CD4-positive, alpha-beta T cell treated with Interleukin-6 for 4 hours (primary cell): ENCODE measurements at regions not wholly inside any gene's neighbourhood (a gene's known extent, or its start where the extent isn't known, plus 50 kb on each side); places are given as distances from the start of the nearest gene placed in this dataset.

Experiments
- DNase-seq: peaks from one replicate; pipeline ENCODE4 v3.0.0-alpha.2; 2020; ENCODE audit warnings: mixed read lengths

GRCh38 chr16:49068224-49068623, 213.4 kb downstream of the CBLN1 start:
- DNase-seq: no peak

GRCh38 chr16:49067776-49068175, 213.9 kb downstream of the CBLN1 start:
- no peak for DNase-seq

DNA sequence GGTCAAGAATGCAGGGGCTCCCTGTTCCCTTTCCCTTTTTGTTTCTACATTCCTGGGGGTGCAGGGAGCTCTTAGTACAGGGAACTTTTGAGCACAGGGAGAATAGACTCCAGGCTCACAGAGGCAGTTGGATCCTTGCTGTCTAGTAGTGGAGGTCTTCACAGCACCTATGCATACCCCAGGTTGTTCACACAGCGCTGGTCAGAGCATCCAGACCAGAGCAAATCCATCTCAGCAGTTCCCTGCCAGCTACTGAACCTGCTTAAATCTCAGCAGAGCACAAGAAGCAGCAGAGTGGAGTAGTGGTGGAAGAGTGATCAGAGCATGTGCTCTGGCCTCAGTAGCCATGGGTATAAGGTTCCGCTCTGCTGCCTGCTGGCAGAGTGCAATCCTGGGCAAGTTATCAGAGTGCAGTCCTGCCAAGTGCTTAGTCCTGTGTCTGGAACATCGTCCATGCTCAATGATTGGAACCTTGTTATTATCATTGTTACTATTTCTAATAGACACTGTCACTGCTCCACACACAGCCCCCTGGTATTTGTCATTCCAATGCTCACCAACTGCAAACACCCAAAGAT, 220.4 kb downstream of the CBLN1 start:
- DNase-seq: no peak

DNA sequence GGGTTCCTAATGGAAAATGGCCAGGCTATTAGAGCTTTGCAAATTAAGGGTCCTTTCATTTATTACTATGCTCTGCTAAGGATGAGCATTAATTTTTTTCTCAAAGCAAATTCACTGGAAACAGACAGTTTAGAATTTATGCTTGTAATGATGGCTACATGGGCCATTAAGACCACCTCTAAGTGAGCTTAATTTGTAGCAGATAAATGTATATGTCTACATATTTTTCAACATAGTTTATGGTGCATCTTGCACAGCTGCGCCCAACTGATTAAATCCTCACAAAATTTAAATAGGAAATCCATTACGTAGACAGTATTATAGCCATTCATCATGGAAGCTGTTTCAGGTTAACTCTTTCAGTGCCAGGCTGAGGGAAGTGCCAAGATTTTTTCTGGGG, 220.9 kb downstream of the CBLN1 start:
- DNase-seq: no peak

DNA sequence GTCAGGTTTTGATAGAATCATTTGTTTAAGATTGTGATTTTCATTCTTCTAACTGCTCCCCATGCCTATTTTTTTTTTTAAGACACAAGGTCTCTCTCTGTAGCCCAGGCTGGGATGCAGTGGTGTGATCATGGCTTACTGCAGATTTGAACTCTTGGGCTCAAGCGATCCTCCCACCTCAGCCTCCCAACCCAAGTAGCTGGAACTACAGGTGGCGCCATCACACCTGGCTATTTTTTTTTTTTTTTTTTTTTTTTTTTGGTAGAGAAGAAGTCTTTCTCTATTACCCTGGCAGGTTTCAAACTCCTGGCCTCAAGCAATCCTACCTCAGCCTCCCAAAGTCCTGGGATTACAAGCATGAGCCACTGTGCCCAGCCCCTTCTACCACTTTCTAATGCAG, 223.3 kb downstream of the CBLN1 start:
- DNase-seq: no peak

DNA sequence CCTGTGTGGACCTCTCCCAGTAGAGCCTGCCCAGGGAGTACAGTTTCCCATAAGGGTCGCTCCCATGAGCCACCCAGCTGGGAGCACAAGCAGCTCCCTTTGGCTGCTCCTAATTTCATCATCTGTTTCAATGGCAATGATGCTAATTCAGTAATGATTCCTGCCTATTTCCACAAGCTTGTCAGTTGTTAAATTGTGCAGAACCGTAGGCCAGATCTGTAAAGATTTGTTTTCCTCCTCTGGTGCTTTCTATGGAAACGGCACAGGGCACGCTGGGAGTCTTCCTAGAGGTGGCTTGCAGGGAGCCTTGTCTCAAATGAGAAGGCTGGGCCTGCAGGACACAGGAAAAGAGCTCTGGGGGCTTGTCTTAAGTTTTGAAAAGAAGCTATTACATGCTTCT, 223.7 kb downstream of the CBLN1 start:
- no peak for DNase-seq

DNA sequence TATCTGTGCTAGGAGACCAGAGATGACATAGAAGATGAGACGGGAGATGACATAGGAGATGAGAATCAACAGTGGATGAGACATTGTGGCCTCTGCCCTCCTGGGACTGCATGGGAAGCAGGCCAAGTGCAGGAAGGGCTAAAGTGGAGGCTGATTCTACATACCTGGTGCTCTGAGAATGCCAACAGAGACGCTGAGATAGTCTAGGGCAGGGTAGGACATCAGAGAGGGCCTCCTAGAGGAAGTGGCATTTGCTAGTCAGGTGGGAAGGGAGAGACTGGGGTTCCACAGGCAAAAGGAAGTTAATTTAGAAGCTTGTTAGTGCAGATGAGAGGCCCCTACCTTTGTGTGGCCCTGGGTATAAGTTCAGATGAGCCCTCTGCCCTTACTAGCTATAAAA, 224.2 kb downstream of the CBLN1 start:
- DNase-seq: no peak

- DNase-seq: no peak
Measured at GRCh38 chr16:49056546-49056945, 225.1 kb downstream of the CBLN1 start.

DNA sequence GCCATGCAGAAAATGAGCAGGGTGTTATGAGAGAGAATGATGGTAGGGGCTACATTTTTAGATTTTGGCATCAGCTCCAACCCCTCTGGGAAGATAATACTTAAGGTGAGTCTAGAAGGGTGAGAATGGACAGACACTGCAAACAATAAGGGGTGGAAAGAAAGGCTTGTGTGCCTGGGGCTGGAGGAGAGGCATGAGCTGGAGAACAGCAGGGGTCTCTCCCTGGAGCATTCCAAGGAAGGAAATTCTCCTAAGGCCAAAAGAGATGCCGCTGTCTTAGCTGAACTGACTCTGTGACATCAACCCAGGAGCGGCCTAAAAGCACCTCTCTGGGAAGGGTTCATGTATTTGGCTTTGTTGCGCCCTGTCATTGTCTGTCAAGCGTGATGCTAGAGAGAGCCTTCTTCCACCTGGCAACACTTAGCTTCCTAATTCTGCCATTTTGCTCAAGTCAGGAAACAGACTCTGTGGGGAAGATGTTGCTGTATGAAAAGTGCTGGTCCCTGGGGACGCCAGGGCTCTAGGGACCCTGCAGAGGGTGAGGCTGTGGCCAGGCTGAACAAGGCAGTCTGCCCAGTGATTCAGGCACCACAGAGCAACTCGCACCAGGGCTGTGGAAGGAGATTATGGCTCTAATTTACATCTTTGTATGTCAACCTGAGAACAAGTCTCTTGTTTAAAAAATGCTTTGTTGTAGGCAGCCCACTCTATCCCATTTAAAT, 225.7 kb downstream of the CBLN1 start:
- no peak for DNase-seq

DNA sequence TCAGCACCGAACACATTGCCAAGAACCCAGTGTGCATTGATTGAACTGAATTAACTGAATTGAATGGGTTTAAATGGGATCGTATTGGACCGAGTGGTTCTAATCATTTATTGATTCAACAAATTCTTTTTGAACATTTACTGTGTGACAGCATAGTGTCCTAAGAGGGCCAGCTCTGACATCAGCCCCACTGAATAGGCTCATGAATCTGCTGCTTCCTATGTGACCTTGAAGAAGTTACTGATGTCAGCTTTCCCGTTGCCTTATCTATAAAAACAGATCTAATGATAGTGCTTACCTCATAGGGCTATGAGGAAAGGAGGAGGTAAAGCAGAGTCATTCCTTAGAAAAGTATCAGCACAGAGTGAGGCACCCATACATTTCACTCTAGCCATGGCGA, 226.3 kb downstream of the CBLN1 start:
- DNase-seq: no peak

GRCh38 chr16:49054606-49055005, 227.0 kb downstream of the CBLN1 start:
- DNase-seq: no peak

DNA sequence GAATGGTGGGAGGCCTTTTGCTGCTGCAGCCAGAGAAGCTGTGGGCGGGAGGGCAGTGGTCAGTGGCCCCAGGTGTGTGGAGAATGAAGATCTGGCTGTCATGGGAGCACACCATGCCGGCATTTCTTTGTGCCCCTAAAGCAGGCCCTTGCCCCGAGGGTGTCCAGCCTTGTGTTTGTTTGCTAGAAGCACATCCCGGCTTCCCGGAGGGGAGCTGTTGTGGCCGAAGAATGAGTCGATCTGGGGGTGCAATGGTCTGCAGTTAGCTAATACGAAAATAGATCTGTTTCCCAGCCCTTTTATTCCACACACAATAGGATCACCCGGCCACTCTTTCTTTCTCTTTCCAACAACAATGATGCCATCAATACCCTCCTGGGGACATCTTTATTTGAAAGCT, 228.8 kb downstream of the CBLN1 start:
- no peak for DNase-seq

DNA sequence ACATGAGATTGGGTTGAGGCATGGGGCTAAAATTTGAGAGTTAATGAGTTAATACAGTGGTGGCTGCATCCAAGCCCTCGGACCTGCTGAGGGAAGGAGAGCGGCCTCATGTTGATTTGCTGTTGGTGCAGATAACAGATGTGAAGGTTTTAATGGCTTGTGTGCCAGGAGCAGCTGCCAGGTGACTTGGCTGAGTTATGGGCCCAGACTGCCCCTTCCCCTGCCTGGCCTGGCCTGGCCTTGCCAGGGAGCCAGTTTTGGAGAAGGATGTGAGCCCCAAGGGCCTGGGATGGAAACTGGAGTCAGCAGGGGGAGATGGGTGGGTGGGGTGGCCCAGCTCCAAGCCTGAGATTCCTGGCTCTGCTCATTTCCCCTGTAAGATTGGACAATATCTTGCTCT, 230.1 kb downstream of the CBLN1 start:
- DNase-seq: no peak

DNA sequence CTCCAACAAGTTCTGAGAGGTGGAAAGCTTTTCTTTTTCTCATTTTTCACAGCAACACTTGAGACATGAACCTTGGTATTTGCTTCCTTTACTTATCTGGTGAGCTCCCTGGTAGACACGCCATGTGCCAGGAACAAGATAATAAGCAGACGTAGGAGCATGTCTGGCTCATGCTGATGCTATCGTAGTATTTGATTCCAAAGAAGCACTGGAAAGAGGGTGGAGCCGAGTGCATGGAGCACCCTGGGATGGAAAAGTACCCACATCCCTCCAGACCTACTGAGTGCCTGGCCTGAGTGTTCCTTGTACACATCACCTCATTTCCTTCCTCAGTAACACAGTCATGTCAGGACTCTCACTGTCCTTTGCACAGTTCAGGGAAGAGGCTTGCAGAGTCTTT, 231.0 kb downstream of the CBLN1 start:
- DNase-seq: no peak

DNA sequence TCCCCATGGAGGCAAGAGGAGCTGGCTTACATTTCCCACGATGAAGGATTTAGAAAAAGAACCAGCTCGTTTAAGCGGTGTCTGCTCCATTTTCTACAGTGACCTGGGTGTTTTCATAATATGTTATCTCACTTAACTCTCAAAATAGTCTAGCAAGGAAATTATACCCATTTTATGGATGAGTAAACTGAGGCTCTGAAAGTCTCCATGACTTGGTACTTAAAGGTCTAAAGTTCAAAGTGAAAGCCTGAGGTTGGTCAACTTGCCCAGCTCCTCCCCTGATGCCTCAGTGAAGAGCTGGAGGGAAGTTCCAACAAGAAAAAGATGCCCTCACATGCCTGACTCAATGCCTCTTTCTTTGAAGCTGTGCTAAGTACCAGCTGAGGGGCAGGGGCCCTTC, 232.0 kb downstream of the CBLN1 start:
- DNase-seq: no peak

- no peak for DNase-seq
Measured at GRCh38 chr16:49049191-49049590, 232.4 kb downstream of the CBLN1 start.

DNA sequence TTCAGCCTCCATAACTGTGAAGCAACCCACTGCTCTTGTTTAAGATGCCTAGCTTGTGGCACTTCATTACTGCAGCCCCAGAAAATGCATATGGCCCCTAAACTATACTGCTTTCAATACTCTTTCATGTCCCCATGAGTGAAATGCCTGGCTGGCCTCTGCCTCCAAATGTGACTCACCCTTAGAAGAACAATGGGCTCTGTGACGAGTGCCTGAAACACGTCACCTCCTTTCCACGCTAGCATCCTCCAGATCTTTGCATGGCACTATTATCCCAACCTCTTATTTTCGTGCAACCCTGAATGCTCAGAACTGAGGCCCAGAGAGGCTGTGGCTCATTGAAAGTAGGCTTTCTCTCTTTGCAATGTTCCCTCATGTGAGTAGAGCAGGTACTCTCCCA, 233.1 kb downstream of the CBLN1 start:
- no peak for DNase-seq

GRCh38 chr16:49036126-49036525, 245.5 kb downstream of the CBLN1 start:
- no peak for DNase-seq

DNA sequence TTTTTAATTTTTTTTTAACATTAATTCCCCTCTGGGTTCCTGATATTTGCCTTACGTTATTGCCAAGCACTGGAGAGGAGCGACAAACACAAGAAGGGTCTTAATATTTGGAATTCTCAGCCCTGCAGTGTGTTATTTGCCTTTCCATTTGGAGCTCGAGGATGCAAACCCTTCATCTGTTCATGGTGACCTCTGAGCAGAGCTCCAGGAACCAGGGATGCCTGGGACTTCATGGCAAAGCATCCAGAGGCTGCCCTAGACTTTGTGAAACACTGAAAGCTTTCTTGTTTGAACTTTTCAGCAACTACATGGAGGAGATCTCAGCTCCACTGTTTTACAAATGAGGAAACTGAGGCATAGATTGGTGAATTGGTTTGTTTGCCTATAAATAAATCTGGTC, 254.2 kb downstream of the CBLN1 start:
- no peak for DNase-seq

- no peak for DNase-seq
Measured at GRCh38 chr16:49026566-49027181, 255.0 kb downstream of the CBLN1 start.

DNA sequence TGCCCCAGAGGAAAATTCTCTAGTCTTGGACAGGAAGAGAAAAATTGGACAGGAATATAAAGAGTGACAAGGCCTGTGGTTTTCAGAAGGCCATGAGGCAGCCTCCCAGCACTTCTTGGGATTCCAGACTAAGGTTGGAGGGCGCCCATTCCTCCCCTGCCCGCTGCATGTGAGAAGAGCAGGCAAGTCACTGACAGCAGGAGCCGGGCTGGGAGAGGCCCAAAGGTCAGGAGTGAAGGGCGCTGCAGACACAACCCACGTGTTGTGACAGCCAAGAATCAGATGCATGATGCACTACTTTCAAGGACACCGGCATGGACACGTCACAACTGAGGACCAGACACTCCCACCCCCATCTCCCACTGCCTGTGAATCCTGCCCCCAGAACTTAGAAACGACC, 256.7 kb downstream of the CBLN1 start:
- no peak for DNase-seq

DNA sequence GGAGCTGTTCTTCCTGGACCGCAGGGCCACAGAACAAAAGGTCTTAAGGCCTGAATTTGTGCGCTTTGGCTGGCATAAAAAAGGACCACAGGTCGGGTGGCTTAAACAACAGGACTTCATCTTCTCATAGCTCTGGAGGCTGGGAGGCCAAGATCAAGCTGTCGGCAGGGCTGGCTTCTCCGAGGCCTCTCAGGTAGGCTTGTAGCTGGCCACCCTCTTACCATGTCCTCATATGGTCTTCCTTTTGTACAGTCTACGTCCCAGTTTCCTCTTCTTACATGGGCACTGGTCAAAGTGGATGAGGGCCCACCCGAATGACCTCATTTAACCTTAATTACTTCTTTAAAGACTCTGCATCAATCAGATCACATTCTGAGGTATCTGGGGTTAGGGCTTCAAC, 257.6 kb downstream of the CBLN1 start:
- DNase-seq: no peak

GRCh38 chr16:49023050-49023449, 258.6 kb downstream of the CBLN1 start:
- no peak for DNase-seq

DNA sequence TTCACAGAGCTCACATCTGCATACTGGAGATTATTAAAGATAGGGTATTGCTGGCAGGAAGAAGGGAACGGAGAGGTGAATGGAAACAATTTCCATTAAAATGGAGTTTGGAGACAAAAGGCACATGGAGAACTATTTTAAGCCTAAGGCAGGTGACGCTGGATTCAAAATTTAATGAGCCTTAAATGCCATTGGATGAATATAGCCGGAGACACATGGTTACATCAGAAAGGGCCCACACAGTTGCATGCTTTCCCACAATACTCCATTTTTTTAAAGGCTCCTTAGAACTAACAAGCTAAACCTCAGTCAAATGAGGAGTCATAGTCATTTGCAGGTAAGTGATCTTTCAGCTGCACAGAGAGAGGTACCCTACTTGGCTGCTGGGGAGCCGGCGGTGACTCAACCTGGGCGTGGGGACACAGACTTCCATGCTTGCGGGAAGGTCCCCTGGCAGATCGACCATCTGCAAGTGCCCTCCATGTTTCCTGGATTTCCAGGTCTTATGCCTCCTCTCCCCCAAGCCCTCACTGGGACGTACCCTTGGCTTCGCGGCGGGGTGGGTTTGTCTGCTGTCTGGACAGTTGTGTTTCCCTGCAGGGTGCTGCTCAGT, 259.2 kb downstream of the CBLN1 start:
- no peak for DNase-seq
